Osteocyte (in vitro differentiated cells): ENCODE measurements at regions not wholly inside any gene's neighbourhood (a gene's known extent, or its start where the extent isn't known, plus 50 kb on each side); places are given as distances from the start of the nearest gene placed in this dataset.

Experiments
- DNase-seq: peaks from one replicate; pipeline ENCODE4 v3.0.0; 2021; ENCODE audit warnings: mixed read lengths; ENCODE audit not compliant: unreplicated experiment; ENCODE audit errors: extremely low spot score
- H3K27ac Mint-ChIP-seq: one replicate; pipeline ENCODE4 v1.8.0; 2021; ENCODE audit warnings: mild to moderate bottlenecking, mixed read lengths; ENCODE audit not compliant: unreplicated experiment
- H3K27me3 Mint-ChIP-seq: one replicate; pipeline ENCODE4 v1.8.0; 2021; ENCODE audit warnings: mixed read lengths; ENCODE audit not compliant: unreplicated experiment
- H3K36me3 Mint-ChIP-seq: one replicate; pipeline ENCODE4 v1.8.0; 2021; ENCODE audit warnings: mixed read lengths; ENCODE audit not compliant: unreplicated experiment
- H3K4me1 Mint-ChIP-seq: one replicate; pipeline ENCODE4 v1.8.0; 2021; ENCODE audit warnings: mixed read lengths; ENCODE audit not compliant: unreplicated experiment
- H3K4me3 Mint-ChIP-seq: one replicate; pipeline ENCODE4 v1.8.0; 2021; ENCODE audit warnings: mild to moderate bottlenecking, moderate library complexity, mixed read lengths; ENCODE audit not compliant: unreplicated experiment
- H3K9me3 Mint-ChIP-seq: one replicate; pipeline ENCODE4 v1.8.0; 2021; ENCODE audit warnings: mixed read lengths; ENCODE audit not compliant: unreplicated experiment
- TF ChIP-seq, protein P1 (sequence below): fragments of 200-600 bp; sonication (generic); IDR thresholded peaks from 2 replicates; pipeline ENCODE4 v1.5.0; 2021; ENCODE audit warnings: antibody characterized with exemption, mild to moderate bottlenecking, moderate library complexity

DNA sequence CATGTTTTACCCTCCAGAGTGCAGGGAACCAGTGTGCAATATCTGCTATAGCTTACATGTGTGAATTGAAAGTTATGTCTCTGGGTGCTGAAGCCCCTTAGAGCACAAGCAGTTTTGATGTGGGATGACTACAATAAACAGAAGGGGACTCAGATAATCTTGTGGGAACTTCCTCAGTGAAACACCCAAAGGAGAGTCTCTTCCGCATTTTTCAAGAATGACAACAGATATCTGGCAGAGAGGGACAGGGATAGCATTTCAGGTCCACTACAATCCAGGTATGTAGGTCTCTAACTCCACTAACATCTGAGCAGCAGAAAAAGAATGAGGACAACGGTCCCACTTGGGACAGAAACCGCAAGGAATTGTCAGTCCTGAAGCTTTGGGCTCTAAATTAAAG is 67.6 kb upstream of the PDE4B start:
- no peak overlapping the region for H3K27ac Mint-ChIP-seq
- no peak overlapping the region for H3K4me3 Mint-ChIP-seq
- TF ChIP-seq, protein P1, sequence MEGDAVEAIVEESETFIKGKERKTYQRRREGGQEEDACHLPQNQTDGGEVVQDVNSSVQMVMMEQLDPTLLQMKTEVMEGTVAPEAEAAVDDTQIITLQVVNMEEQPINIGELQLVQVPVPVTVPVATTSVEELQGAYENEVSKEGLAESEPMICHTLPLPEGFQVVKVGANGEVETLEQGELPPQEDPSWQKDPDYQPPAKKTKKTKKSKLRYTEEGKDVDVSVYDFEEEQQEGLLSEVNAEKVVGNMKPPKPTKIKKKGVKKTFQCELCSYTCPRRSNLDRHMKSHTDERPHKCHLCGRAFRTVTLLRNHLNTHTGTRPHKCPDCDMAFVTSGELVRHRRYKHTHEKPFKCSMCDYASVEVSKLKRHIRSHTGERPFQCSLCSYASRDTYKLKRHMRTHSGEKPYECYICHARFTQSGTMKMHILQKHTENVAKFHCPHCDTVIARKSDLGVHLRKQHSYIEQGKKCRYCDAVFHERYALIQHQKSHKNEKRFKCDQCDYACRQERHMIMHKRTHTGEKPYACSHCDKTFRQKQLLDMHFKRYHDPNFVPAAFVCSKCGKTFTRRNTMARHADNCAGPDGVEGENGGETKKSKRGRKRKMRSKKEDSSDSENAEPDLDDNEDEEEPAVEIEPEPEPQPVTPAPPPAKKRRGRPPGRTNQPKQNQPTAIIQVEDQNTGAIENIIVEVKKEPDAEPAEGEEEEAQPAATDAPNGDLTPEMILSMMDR: no peak
- no peaks in the 10 kb centered on the region for H3K36me3 Mint-ChIP-seq
- no peaks in the 10 kb centered on the region for H3K4me1 Mint-ChIP-seq
- H3K9me3 Mint-ChIP-seq: no peaks in the 10 kb centered on the region
- no peak for DNase-seq
- H3K27me3 Mint-ChIP-seq: peaks cover 50% of the 10 kb centered on the region

DNA sequence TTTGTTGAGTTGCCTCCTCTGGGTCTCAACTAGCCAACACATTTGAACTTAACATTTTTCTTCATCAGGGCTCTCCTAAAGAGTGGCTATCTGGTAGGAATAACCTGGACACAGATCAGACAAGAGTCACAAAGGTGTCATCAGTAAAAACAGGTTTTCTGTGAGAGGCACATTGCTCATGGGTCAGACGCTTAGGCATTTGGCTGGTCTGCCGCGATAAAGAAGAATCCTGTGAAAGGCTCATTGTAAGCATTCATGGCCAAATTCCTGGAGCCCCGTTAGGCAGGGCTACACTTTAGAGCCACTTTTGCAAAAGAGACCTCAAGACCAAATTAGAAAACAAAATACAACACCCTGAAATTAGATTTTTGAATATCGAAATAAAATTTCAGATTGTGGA is 64.2 kb upstream of the PDE4B start:
- H3K27me3 Mint-ChIP-seq: peaks cover 49% of the 10 kb centered on the region
- no peaks in the 10 kb centered on the region for H3K4me1 Mint-ChIP-seq

DNA sequence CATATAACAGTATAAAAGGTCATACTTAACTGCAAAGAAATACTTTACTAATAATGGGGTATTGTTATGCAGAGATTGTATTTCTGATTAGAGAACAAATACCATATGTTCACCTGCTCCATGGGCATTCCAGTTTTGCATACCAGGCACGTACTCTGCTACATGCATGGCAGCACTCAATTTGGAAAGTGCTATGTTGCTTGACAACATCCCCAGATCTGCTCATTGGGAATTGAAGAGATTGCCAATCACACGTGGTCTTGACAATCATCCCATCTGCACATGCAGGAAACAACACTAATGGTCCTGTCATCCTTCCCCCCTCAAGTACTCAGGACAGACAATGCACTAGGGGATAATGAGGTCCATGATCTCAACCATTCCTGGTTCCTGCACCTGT is 63.4 kb upstream of the PDE4B start:
- no peaks in the 10 kb centered on the region for H3K4me1 Mint-ChIP-seq
- no peaks in the 10 kb centered on the region for H3K9me3 Mint-ChIP-seq
- TF ChIP-seq, protein P1: no peak
- no peak overlapping the region for H3K4me3 Mint-ChIP-seq
- H3K36me3 Mint-ChIP-seq: no peaks in the 10 kb centered on the region
- H3K27ac Mint-ChIP-seq: no peak overlapping the region
- no peak for DNase-seq
- peaks cover 49% of the 10 kb centered on the region for H3K27me3 Mint-ChIP-seq

More for the DNA sequence above, 64.2 kb upstream of the PDE4B start:
- Mint-ChIP-seq H3K4me3 (no peak overlapping the region), H3K27ac (no peak overlapping the region), H3K9me3 (no peaks in the 10 kb centered on the region), H3K36me3 (no peaks in the 10 kb centered on the region)
- no peak for DNase-seq
- TF ChIP-seq, protein P1: no peak

DNA sequence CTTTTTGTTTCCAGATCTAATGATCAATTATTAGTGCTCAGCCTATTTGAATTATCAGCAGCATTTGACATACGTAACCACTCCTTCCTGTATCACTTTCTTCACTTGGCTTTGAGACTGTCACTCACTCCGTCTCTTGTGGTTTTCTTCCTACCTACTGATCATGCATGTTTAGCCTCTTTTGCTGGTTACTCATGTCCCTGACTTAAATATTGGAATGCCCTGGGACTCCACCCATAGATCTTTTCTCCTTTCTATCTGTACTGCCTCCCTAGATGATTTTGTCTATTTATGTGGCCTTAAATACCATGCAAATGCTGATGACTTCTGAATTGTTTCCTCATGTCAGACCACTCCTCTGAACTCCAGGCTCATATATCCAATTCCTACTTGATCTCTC is 57.7 kb upstream of the PDE4B start:
- DNase-seq: no peak
- Mint-ChIP-seq H3K9me3 (no peaks in the 10 kb centered on the region), H3K27ac (no peak overlapping the region), H3K4me3 (no peak overlapping the region), H3K36me3 (no peaks in the 10 kb centered on the region), H3K27me3 (peaks cover 19% of the 10 kb centered on the region), H3K4me1 (no peaks in the 10 kb centered on the region)
- TF ChIP-seq, protein P1: no peak

DNA sequence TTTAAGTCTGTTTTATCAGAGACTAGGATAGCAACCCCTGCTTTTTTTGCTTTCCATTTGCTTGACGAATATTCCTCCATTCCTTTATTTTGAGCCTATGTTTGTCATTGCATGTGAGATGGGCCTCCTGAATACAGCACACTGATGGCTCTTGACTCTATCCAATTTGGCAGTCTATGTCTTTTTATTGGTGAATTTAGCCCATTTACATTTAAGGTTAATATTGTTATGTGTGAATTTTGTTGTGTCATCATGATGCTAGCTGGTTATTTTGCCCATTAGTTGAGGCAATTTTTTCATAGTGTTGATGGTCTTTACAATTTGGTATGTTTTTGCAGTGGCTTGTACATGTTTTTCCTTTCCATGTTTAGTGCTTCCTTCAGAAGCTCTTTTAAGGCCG is 50.7 kb upstream of the PDE4B start:
- Mint-ChIP-seq H3K9me3 (peaks cover 5% of the 10 kb centered on the region), H3K36me3 (no peaks in the 10 kb centered on the region), H3K4me1 (no peaks in the 10 kb centered on the region), H3K27me3 (peaks cover 7% of the 10 kb centered on the region), H3K27ac (no peak overlapping the region), H3K4me3 (no peak overlapping the region)
- no peak for DNase-seq
- TF ChIP-seq, protein P1: no peak
